ENCODE measurements at regions not wholly inside any gene's neighbourhood (a gene's known extent, or its start where the extent isn't known, plus 50 kb on each side); places are given as distances from the start of the nearest gene placed in this dataset.

DNA sequence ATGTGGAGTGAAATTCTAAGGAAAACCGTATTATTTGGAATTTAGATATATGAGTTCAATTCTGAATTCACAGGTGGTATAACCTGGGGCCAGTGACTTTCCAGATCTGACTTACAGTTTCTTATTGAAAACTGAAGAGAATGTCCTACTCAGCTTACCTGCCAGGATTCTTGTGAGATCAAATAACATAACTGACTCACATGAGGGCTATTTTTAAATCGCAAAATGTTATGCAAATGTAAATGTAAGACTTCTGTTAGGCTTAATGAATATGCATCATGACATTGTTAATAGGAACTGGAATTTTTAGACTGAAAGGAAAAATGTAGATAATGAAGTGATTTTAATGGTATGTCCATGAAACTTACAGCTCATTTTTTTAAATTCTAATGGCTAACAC, 1142.1 kb downstream of the FLRT2 start:
- Mint-ChIP-seq H3K27me3 (no peaks in the 10 kb centered on the region), H3K27ac (no peak overlapping the region), H3K4me3 (no peak overlapping the region), H3K9me3 (ENCODE audit: low read depth) (peaks cover 2% of the 10 kb centered on the region), H3K36me3 (ENCODE audit: low read depth) (no peaks in the 10 kb centered on the region), H3K4me1 (no peaks in the 10 kb centered on the region)
- intact Hi-C loops (cut with DNase I, micrococcal nuclease) = no loop called here
- POLR2A ChIA-PET = no interaction called here
- ATAC-seq (no peak), DNase-seq (no peak)
- CTCF ChIA-PET = no interaction called here

DNA sequence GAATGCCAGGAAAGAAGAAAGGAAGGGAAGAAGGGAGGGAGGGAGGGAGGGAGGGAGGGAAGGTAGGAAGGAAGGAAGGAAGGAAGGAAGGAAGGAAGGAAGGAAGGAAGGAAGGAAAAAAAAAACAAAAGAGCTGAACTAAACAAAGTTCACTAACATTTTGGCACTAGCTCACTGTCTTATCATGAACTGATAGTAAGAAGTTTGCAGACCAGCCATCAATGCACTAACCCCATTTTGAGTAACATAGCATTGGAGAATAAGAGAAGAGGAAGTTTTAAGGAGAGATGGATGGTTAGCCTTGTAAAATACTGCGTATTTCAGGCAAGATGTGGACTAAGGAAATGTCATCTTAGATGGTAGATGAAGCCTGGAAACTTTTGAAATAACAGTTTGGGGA, 1136.0 kb downstream of the FLRT2 start:
- Mint-ChIP-seq H3K27ac (no peak overlapping the region), H3K27me3 (no peaks in the 10 kb centered on the region), H3K4me3 (no peak overlapping the region), H3K36me3 (ENCODE audit: low read depth) (no peaks in the 10 kb centered on the region), H3K9me3 (ENCODE audit: low read depth) (peaks cover 4% of the 10 kb centered on the region), H3K4me1 (no peaks in the 10 kb centered on the region)
- ATAC-seq (no peak), DNase-seq (no peak)
- ChIA-PET POLR2A (no interaction called here), CTCF (no interaction called here)
- intact Hi-C loops (cut with DNase I, micrococcal nuclease) = no loop called here

DNA sequence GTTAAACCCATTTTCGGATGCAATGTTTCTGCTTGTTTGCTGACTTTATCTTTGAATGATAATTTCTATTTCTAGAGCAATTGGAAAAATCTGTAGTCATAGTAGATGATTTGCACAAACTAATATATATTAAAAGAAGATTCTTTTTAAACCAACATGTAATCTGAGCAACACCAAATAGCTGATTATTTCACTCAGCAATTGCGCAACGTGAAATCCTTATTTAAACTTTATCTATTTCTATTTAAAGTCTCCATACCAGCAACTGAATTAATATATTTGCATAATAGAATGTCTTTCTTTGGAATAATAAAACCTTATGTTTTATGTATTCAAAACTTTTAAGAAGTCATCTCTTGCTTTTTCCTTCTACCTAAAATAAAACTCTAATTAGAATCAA, 1132.4 kb downstream of the FLRT2 start:
- H3K4me3 Mint-ChIP-seq = no peak overlapping the region
- H3K9me3 Mint-ChIP-seq (ENCODE audit: low read depth) = peaks cover 4% of the 10 kb centered on the region
- no peak for ATAC-seq
- intact Hi-C loops (cut with DNase I, micrococcal nuclease) = no loop called here
- ChIA-PET POLR2A (no interaction called here), CTCF (no interaction called here)
- H3K27ac Mint-ChIP-seq = no peak overlapping the region
- no peaks in the 10 kb centered on the region for H3K4me1 Mint-ChIP-seq
- H3K36me3 Mint-ChIP-seq (ENCODE audit: low read depth) = no peaks in the 10 kb centered on the region
- H3K27me3 Mint-ChIP-seq = no peaks in the 10 kb centered on the region
- DNase-seq = no peak

DNA sequence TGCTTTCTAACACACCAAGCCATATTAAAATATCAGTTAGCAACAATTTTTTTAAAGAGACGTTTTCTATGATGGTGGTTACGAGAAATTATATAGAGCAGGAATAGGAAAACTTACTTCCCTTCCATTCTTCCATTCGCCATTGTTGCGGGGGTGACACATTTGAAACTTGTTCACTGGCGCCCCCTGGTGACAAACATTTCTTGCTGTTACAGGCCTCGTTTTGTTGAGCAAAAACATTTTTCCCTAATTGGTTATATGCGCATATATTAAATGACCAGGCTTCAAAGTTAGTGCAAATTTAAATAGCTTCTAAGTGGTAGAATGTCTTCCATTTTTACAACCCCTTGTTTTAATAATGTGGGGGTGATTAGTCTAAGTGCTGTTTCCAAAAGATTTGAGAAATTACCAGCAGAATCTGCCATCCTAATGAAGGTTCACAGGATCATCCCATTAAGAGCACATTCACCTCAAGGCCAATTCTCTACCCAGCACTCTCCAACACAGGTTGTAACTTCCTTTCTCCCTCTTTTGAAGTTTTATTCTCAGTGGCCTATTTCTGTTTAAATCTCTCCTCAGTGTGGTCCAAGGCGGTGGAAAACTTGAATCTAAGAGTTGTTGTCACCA, 1124.7 kb downstream of the FLRT2 start:
- POLR2A ChIA-PET = no interaction called here
- DNase-seq (peak; percentile 69), ATAC-seq (no peak)
- Mint-ChIP-seq H3K27me3 (no peaks in the 10 kb centered on the region), H3K36me3 (ENCODE audit: low read depth) (no peaks in the 10 kb centered on the region), H3K9me3 (ENCODE audit: low read depth) (no peaks in the 10 kb centered on the region), H3K4me3 (no peak overlapping the region), H3K4me1 (no peaks in the 10 kb centered on the region), H3K27ac (no peak overlapping the region)
- CTCF ChIA-PET = interaction anchor here (0.6 to 2.2 kb wide), 5 partner anchors 9 to 35 kb away, joined by 3 to 7 read pairs (median 5); no protein-coding TSS in a partner anchor
- intact Hi-C loops (cut with DNase I, micrococcal nuclease) = loop anchor here in 1 of 2 experiments (5.0 kb wide), 1 partner anchor 192 kb away; no protein-coding TSS in a partner anchor

DNA sequence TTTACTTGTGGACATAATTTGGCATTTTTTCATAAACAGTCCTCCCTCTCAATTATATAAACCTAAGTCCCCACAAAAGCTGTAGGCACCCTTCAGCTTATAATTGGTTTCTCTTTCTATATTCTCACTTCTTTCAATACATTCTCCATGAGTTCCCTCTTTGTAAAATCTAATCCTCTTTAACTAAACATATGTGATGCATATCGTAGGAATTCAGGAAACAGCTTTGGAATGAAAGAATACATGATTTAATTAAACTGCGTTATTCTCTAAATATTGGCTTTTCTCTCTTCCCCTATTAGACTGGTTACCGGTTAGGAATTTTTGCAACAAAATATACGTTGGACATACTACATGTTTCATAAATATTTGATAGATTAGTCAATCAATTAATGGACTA, 1122.6 kb downstream of the FLRT2 start:
- H3K27me3 Mint-ChIP-seq = no peaks in the 10 kb centered on the region
- no peak for ATAC-seq
- POLR2A ChIA-PET = no interaction called here

DNA sequence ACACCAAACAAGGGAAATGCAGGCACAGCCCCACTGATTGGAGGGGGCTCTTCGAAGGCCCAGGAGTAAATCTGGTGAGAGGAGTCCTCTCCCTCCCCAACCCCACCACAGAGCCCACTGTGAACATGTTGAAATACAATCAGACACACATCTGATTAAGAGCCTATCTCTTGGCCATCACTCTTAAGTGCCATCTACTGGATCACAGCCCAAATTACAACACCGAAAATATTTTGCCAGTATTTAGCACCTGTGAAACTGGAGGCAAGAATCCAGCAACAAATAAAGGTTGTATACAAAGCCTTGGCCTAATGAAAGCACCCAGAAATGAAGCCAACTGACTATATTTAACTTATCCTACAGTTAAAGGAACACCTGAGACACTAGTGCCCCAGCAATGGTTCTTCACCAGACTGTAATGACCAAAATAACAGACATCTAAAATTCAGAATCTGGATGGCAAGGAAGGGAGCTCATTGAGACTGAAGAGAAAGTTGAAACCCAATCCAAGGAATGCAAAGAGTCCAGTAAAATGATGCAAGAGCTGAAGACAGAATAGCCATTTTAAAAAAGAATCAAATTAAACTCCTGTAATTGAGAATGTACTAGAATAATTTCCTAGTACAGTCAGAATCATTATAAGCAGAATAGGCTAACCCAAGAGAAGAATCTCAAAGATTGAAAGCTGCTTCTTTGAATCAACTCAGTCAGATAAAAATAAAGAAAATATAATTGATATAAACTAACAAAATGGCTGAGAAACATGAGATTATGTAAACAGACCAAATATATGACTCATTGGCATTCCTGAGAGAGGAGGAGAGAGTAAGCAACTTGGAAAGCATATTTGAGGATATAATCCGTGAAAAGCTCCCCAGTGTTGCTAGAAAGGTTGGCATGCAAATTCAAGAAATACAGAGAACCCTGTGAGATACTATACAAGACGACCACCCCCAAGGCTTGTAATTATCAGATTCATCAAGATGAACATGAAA, 1117.0 kb downstream of the FLRT2 start:
- ATAC-seq (no peak), DNase-seq (no peak)
- ChIA-PET POLR2A (no interaction called here), CTCF (no interaction called here)
- no peaks in the 10 kb centered on the region for H3K4me1 Mint-ChIP-seq
- H3K27me3 Mint-ChIP-seq = no peaks in the 10 kb centered on the region
- no peak overlapping the region for H3K27ac Mint-ChIP-seq
- peaks cover 2% of the 10 kb centered on the region for H3K9me3 Mint-ChIP-seq (ENCODE audit: low read depth)
- intact Hi-C loops (cut with DNase I, micrococcal nuclease) = no loop called here
- no peak overlapping the region for H3K4me3 Mint-ChIP-seq
- no peaks in the 10 kb centered on the region for H3K36me3 Mint-ChIP-seq (ENCODE audit: low read depth)

More for the DNA sequence above, 1122.6 kb downstream of the FLRT2 start:
- H3K9me3 Mint-ChIP-seq (ENCODE audit: low read depth) = no peaks in the 10 kb centered on the region
- DNase-seq = no peak
- H3K27ac Mint-ChIP-seq = no peak overlapping the region
- intact Hi-C loops (cut with DNase I, micrococcal nuclease) = loop anchor here in 1 of 2 experiments (5.0 kb wide), 1 partner anchor 190 kb away; no protein-coding TSS in a partner anchor
- CTCF ChIA-PET = no interaction called here
- no peaks in the 10 kb centered on the region for H3K36me3 Mint-ChIP-seq (ENCODE audit: low read depth)
- no peak overlapping the region for H3K4me3 Mint-ChIP-seq
- no peaks in the 10 kb centered on the region for H3K4me1 Mint-ChIP-seq

DNA sequence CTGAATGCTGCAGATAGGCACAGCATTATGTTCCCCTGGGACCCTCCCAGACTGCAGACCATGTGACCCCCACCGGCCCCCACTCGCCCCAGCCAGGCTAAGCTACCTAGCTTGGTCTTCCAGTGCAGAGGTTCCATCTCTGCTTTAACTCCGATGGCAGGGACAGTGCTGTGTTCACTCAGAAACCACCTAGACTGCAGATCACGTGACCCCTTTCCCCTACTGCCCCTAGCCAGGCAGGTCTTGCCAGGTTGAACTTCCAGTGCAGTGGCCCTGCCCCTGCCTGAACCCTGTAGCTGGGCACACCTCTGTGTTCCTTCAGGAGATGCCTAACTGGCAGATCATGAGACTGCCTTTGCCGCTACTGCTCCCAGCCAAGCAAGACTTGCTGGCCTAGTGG, 1116.2 kb downstream of the FLRT2 start:
- ChIA-PET POLR2A (no interaction called here), CTCF (interaction anchor here (0.6 to 2.2 kb wide), 3 partner anchors 8 to 972 kb away, joined by 3 to 7 read pairs (median 4); no protein-coding TSS in a partner anchor)
- H3K9me3 Mint-ChIP-seq (ENCODE audit: low read depth) = peaks cover 2% of the 10 kb centered on the region
- no peaks in the 10 kb centered on the region for H3K27me3 Mint-ChIP-seq
- no peaks in the 10 kb centered on the region for H3K36me3 Mint-ChIP-seq (ENCODE audit: low read depth)
- H3K4me1 Mint-ChIP-seq = no peaks in the 10 kb centered on the region
- ATAC-seq = no peak
- intact Hi-C loops (cut with DNase I, micrococcal nuclease) = no loop called here
- no peak overlapping the region for H3K4me3 Mint-ChIP-seq
- no peak overlapping the region for H3K27ac Mint-ChIP-seq
- no peak for DNase-seq

DNA sequence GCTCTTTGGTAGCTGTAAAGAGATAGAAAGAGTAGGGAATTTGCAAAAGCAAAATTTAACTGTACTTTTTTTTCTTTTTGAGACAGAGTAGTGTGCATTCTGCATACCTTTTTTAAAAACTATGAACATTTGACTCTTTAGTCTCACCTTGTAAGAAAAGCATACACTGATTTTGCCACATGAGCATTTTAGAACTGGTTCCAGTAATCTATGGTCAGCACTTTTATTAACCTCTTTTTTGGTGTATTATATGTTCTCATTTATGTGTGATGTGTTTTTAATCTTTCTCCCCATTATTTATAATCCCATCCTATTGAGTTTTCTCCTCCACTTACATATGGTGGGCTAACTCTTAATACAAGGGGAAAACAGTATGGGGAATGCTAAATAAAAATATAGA, 1111.4 kb downstream of the FLRT2 start:
- no peaks in the 10 kb centered on the region for H3K36me3 Mint-ChIP-seq (ENCODE audit: low read depth)
- H3K27ac Mint-ChIP-seq = no peak overlapping the region
- intact Hi-C loops (cut with DNase I, micrococcal nuclease) = no loop called here
- POLR2A ChIA-PET = no interaction called here
- no peak for ATAC-seq
- no peaks in the 10 kb centered on the region for H3K4me1 Mint-ChIP-seq
- CTCF ChIA-PET = interaction anchor here (1.2 kb wide), 1 partner anchor 13 kb away, joined by 5 read pairs; no protein-coding TSS in a partner anchor
- peaks cover 5% of the 10 kb centered on the region for H3K9me3 Mint-ChIP-seq (ENCODE audit: low read depth)
- no peaks in the 10 kb centered on the region for H3K27me3 Mint-ChIP-seq
- no peak overlapping the region for H3K4me3 Mint-ChIP-seq
- no peak for DNase-seq

DNA sequence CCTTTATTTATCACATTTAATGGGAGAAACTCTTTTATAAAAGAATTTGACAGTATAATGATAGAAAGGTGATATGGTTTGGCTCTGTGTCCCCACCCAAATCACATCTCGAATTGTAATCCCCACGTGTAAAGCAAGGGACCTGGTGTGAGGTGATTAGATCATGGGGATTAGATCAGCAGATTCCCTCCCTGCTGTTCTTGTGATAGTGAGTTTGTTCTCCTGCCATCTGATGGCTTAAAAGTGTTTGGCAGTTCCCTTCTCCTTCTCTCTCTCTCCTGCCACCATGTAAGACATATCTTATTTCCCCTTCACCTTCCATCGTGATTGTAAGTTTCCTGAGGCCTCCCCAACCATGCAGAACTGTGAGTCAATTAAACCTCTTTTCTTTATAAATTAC, 1110.3 kb downstream of the FLRT2 start:
- no peak for DNase-seq
- no peak overlapping the region for H3K27ac Mint-ChIP-seq
- peaks cover 3% of the 10 kb centered on the region for H3K9me3 Mint-ChIP-seq (ENCODE audit: low read depth)
- POLR2A ChIA-PET = no interaction called here
- H3K36me3 Mint-ChIP-seq (ENCODE audit: low read depth) = no peaks in the 10 kb centered on the region
- intact Hi-C loops (cut with DNase I, micrococcal nuclease) = no loop called here
- no peak overlapping the region for H3K4me3 Mint-ChIP-seq
- ATAC-seq = no peak
- CTCF ChIA-PET = interaction anchor here (1.3 kb wide), 1 partner anchor 14 kb away, joined by 3 read pairs; no protein-coding TSS in a partner anchor
- H3K27me3 Mint-ChIP-seq = no peaks in the 10 kb centered on the region
- H3K4me1 Mint-ChIP-seq = no peaks in the 10 kb centered on the region

DNA sequence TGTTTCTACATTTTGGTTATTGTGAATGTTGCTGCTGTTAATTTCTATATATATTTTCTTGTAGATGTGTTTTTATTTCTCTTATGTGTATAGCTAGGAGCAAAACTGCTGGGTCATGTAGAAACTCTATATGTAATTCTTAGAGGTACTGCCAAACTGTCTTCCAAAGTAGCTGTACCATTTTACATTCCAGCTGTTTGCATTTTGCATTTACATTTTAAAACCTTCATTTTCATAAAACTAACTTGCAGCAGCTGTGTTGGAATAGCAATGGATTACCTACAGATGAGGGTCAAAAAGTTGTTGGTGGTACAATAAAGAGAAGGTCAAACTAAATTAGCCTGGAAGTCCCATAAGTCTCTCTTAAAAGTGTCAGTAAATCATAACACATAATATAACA, 1109.7 kb downstream of the FLRT2 start:
- ChIA-PET CTCF (interaction anchor here (1.3 kb wide), 1 partner anchor 14 kb away, joined by 3 read pairs; no protein-coding TSS in a partner anchor), POLR2A (no interaction called here)
- peaks cover 3% of the 10 kb centered on the region for H3K9me3 Mint-ChIP-seq (ENCODE audit: low read depth)
- intact Hi-C loops (cut with DNase I, micrococcal nuclease) = no loop called here
- no peak for ATAC-seq
- H3K36me3 Mint-ChIP-seq (ENCODE audit: low read depth) = no peaks in the 10 kb centered on the region
- no peaks in the 10 kb centered on the region for H3K4me1 Mint-ChIP-seq
- H3K4me3 Mint-ChIP-seq = no peak overlapping the region
- no peak for DNase-seq
- no peaks in the 10 kb centered on the region for H3K27me3 Mint-ChIP-seq
- no peak overlapping the region for H3K27ac Mint-ChIP-seq

DNA sequence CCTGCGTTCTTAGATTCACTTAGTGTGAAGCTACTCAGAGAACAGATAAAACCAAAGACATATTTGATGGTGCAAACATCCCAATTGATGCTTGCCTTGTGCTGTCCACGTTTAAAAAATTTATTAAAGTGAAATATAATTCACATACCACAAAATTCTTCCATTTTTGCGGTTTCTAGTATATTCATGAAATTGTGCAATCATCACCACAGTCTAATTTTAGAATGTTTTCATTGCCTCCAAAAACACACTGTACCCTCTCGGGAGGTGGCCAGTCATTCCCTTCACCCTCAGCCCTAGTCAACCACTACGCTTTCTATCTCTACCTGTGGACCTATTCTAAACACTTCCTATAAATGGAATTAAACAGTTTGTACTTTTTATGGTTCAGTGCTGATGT, 1109.2 kb downstream of the FLRT2 start:
- Mint-ChIP-seq H3K27me3 (no peaks in the 10 kb centered on the region), H3K4me3 (no peak overlapping the region), H3K4me1 (no peaks in the 10 kb centered on the region), H3K36me3 (ENCODE audit: low read depth) (no peaks in the 10 kb centered on the region), H3K9me3 (ENCODE audit: low read depth) (peaks cover 3% of the 10 kb centered on the region), H3K27ac (no peak overlapping the region)
- intact Hi-C loops (cut with DNase I, micrococcal nuclease) = no loop called here
- CTCF ChIA-PET = interaction anchor here (1.3 kb wide), 1 partner anchor 15 kb away, joined by 3 read pairs; no protein-coding TSS in a partner anchor
- ATAC-seq (no peak), DNase-seq (no peak)
- POLR2A ChIA-PET = no interaction called here

DNA sequence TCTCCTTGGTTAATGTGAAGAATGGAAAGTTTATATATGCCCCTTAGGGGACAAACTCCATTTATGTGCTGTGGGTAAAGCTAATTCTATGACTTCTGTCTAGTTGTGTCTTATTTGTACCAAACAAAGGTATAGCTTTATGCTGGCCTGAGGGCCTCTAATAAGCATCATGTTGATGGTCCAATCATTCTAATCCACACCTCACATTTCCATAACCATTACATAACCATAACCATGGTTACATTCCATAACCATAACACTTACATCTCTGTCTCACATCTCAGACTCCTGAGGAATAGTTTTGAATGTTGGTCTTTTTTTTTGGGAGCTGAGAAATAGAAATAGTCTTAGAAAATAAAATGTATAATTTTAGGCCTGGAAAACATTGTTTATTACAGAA, 1097.1 kb downstream of the FLRT2 start:
- Mint-ChIP-seq H3K27me3 (no peaks in the 10 kb centered on the region), H3K36me3 (ENCODE audit: low read depth) (no peaks in the 10 kb centered on the region), H3K27ac (no peak overlapping the region), H3K9me3 (ENCODE audit: low read depth) (peaks cover 2% of the 10 kb centered on the region), H3K4me1 (no peaks in the 10 kb centered on the region), H3K4me3 (no peak overlapping the region)
- ATAC-seq (no peak), DNase-seq (no peak)
- POLR2A ChIA-PET = no interaction called here
- CTCF ChIA-PET = no interaction called here
- intact Hi-C loops (cut with DNase I, micrococcal nuclease) = no loop called here
